A673 (cell line): ENCODE measurements at regions not wholly inside any gene's neighbourhood (a gene's known extent, or its start where the extent isn't known, plus 50 kb on each side); places are given as distances from the start of the nearest gene placed in this dataset.

Experiments
- BruUV-seq: library from RNA; stranded (reverse); fragments of 400-500 nt; replicated peaks from 2 replicates; lab custom pipeline; 2021; lab: Mats Ljungman, UMichigan
- CTCF ChIA-PET: fragments of 300-600 bp; sonication (Branson Sonifier 250); formaldehyde crosslinking; loops from one replicate; lab custom pipeline; 2022; ENCODE audit warnings: antibody characterized with exemption; lab: Charles Lee
- POLR2A ChIA-PET: fragments of 300-600 bp; sonication (Branson Sonifier 250); formaldehyde crosslinking; loops from one replicate; lab custom pipeline; 2022; ENCODE audit warnings: antibody characterized with exemption; ENCODE audit not compliant: low non-redundant PET; lab: Charles Lee
- DNase-seq: peaks from one replicate; pipeline ENCODE4 v3.0.0-alpha.2; 2015; ENCODE audit warnings: low spot score
- H3K27ac ChIP-seq: fragments of 200-600 bp; sonication (generic); 2 replicates; pipeline ENCODE4 v1.5.1; 2016; ENCODE audit warnings: mixed run types, low read depth, mild to moderate bottlenecking, mixed read lengths, antibody characterized with exemption, low read length; ENCODE audit not compliant: poor library complexity, severe bottlenecking
- H3K27me3 ChIP-seq: fragments of 200-600 bp; sonication (generic); replicated peaks from 2 replicates; pipeline ENCODE4 v1.6.1; 2017; ENCODE audit warnings: mixed run types, low read depth, mild to moderate bottlenecking, mixed read lengths, antibody characterized with exemption, low read length; ENCODE audit not compliant: insufficient read depth, poor library complexity
- H3K36me3 ChIP-seq: fragments of 200-600 bp; sonication (generic); 2 replicates; pipeline ENCODE4 v1.6.1; 2016; ENCODE audit warnings: mixed run types, mild to moderate bottlenecking, mixed read lengths, antibody characterized with exemption, low read length; ENCODE audit not compliant: insufficient read depth, poor library complexity, severe bottlenecking
- H3K4me1 ChIP-seq: fragments of 200-600 bp; sonication (generic); 2 replicates; pipeline ENCODE4 v1.6.1; 2017; ENCODE audit warnings: mixed run types, mild to moderate bottlenecking, mixed read lengths, antibody characterized with exemption, low read length; ENCODE audit not compliant: insufficient read depth, poor library complexity, severe bottlenecking
- H3K4me3 ChIP-seq: fragments of 200-600 bp; sonication (generic); 2 replicates; pipeline ENCODE4 v1.5.1; 2016; ENCODE audit warnings: low read depth, mixed run types, mild to moderate bottlenecking, mixed read lengths, low read length; ENCODE audit not compliant: poor library complexity, severe bottlenecking
- H3K9me3 ChIP-seq: fragments of 200-600 bp; sonication (generic); 2 replicates; pipeline ENCODE4 v1.6.1; 2016; ENCODE audit warnings: mixed run types, low read depth, mild to moderate bottlenecking, mixed read lengths, antibody characterized with exemption, low read length; ENCODE audit not compliant: poor library complexity, severe bottlenecking
- EZH2 ChIP-seq: fragments of 200-600 bp; sonication (generic); IDR thresholded peaks from 2 replicates; pipeline ENCODE4 v1.6.1; 2017; ENCODE audit warnings: borderline replicate concordance, low read depth, mild to moderate bottlenecking, mixed read lengths, antibody characterized with exemption, low read length; ENCODE audit not compliant: poor library complexity, severe bottlenecking
- intact Hi-C: fragments of 100-400 bp; cut with micrococcal nuclease; formaldehyde crosslinking; loops from one replicate; pipeline ENCODE4 v1.10.0; 2022; ENCODE audit not compliant: unreplicated experiment
- TF ChIP-seq, protein P1 (sequence below): fragments of 300-800, 200-600 bp; sonication (generic); conservative IDR thresholded peaks from 2 replicates; pipeline ENCODE4 v1.5.1; 2017; ENCODE audit warnings: low read depth, mild to moderate bottlenecking, antibody characterized with exemption, low read length, moderate library complexity, mixed read lengths

DNA sequence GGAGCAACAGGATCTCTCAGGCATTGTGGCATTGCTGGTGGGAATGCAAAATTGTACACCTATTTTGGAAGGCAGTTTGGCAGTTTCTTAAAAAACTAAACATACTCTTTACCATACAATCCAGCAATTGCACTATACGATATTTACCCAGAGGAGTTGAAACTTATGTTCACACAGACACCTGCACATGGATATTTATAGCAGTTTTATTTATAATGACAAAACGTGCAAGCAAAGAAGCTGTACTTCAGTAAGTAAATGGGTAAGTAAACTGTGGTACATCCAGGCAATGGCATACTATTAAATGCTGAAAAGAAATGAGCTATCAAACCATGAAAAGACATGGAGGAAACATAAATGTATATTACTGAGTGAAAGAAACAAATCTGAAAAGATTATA lies 71.6 kb upstream of the UBAC2 start:
- peaks cover 10% of the 10 kb centered on the region for H3K4me1 ChIP-seq
- H3K36me3 ChIP-seq = no peaks in the 10 kb centered on the region
- H3K4me3 ChIP-seq = no peak overlapping the region
- H3K9me3 ChIP-seq = no peaks in the 10 kb centered on the region
- ChIA-PET POLR2A (no interaction called here), CTCF (no interaction called here)
- no peak overlapping the region for H3K27ac ChIP-seq
- TF ChIP-seq EZH2 = no peak
- TF ChIP-seq, protein P1, sequence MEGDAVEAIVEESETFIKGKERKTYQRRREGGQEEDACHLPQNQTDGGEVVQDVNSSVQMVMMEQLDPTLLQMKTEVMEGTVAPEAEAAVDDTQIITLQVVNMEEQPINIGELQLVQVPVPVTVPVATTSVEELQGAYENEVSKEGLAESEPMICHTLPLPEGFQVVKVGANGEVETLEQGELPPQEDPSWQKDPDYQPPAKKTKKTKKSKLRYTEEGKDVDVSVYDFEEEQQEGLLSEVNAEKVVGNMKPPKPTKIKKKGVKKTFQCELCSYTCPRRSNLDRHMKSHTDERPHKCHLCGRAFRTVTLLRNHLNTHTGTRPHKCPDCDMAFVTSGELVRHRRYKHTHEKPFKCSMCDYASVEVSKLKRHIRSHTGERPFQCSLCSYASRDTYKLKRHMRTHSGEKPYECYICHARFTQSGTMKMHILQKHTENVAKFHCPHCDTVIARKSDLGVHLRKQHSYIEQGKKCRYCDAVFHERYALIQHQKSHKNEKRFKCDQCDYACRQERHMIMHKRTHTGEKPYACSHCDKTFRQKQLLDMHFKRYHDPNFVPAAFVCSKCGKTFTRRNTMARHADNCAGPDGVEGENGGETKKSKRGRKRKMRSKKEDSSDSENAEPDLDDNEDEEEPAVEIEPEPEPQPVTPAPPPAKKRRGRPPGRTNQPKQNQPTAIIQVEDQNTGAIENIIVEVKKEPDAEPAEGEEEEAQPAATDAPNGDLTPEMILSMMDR = no peak
- H3K27me3 ChIP-seq = no peaks in the 10 kb centered on the region
- BruUV-seq = no TSS peak
- DNase-seq = no peak
- intact Hi-C loops = no loop called here

DNA sequence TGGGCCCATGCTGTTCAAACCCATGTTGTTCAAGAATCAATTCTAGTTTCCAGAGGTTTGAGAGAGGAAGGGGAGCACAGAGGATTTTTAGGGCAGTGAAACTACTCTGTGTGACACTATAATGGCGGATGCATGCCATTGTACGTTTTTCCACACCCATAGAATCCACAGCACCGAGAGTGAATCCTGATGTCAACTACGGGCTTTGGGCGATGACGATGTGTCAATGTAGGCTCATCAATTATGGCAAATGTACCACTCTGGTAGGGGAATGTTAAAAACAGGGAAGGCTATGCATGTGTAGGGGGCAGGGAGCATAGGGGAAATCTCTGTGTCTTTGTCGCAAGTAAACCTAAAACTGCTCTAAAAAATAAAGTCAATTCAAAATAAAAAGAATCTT lies 70.7 kb upstream of the UBAC2 start:
- intact Hi-C loops = no loop called here
- TF ChIP-seq, protein P1 = no peak
- H3K27ac ChIP-seq = no peak overlapping the region
- H3K9me3 ChIP-seq = no peaks in the 10 kb centered on the region
- H3K27me3 ChIP-seq = no peaks in the 10 kb centered on the region
- ChIA-PET POLR2A (no interaction called here), CTCF (no interaction called here)
- H3K4me3 ChIP-seq = no peak overlapping the region
- no peaks in the 10 kb centered on the region for H3K36me3 ChIP-seq
- BruUV-seq = no TSS peak
- DNase-seq = no peak
- H3K4me1 ChIP-seq = peaks cover 4% of the 10 kb centered on the region

DNA sequence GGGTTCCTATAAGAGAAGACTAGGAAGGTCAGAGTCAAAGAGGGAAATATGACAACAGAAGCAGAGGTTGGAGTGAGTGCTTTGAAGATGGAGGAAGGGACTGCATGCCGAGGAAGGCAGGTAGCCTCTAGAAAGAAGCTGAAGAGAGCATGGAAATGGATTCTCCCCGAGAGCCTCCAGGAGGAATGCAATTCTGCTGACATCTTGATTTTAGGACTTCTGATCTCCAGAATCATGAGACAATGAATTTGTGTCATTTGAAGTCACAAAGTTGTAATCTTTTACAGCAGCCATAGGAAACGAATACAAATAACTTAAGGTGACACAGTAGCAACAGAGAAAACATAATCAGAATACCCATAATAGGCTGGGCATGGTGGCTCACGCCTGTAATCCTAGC lies 69.2 kb upstream of the UBAC2 start:
- intact Hi-C loops = no loop called here
- ChIA-PET CTCF (no interaction called here), POLR2A (no interaction called here)

More for the DNA sequence above, 69.2 kb upstream of the UBAC2 start:
- Histone ChIP-seq H3K27ac (no peak overlapping the region), H3K4me3 (no peak overlapping the region), H3K9me3 (no peaks in the 10 kb centered on the region), H3K27me3 (no peaks in the 10 kb centered on the region), H3K4me1 (no peaks in the 10 kb centered on the region), H3K36me3 (no peaks in the 10 kb centered on the region)
- no peak for DNase-seq
- BruUV-seq = no TSS peak
- no peak for TF ChIP-seq EZH2
- TF ChIP-seq, protein P1 = no peak
